Astrocyte of the cerebellum (primary cell): ENCODE measurements at regions not wholly inside any gene's neighbourhood (a gene's known extent, or its start where the extent isn't known, plus 50 kb on each side); places are given as distances from the start of the nearest gene placed in this dataset.
"Not testable (repeated sequence)": the region's sequence is repeated elsewhere in the genome, so short reads cannot be mapped to it uniquely, and the experiment has no call there.

Experiments used
- DNase-seq: peaks from one replicate; pipeline ENCODE4 v3.0.0-alpha.2; 2011; ENCODE audit warnings: low read depth
- H3K4me3 ChIP-seq: 2 replicates; pipeline ENCODE4 v1.5.1; 2011; ENCODE audit warnings: mild to moderate bottlenecking, low read depth, low read length, moderate library complexity
- in situ Hi-C: cut with HindIII; loops from 2 replicates; pipeline ENCODE4 v1.10.0; 2017; ENCODE audit warnings: low sequenced_read_pairs
- TF ChIP-seq, protein P1 (sequence below): IDR thresholded peaks from 2 replicates; pipeline ENCODE4 v1.5.1; 2012; ENCODE audit warnings: low read length, low read depth, moderate library complexity, mild to moderate bottlenecking; ENCODE audit errors: missing control alignments

GRCh38 chr10:64182671-64183070 lies 661.5 kb downstream of the REEP3 start:
- H3K4me3 ChIP-seq: no peak overlapping the region
- TF ChIP-seq, protein P1, sequence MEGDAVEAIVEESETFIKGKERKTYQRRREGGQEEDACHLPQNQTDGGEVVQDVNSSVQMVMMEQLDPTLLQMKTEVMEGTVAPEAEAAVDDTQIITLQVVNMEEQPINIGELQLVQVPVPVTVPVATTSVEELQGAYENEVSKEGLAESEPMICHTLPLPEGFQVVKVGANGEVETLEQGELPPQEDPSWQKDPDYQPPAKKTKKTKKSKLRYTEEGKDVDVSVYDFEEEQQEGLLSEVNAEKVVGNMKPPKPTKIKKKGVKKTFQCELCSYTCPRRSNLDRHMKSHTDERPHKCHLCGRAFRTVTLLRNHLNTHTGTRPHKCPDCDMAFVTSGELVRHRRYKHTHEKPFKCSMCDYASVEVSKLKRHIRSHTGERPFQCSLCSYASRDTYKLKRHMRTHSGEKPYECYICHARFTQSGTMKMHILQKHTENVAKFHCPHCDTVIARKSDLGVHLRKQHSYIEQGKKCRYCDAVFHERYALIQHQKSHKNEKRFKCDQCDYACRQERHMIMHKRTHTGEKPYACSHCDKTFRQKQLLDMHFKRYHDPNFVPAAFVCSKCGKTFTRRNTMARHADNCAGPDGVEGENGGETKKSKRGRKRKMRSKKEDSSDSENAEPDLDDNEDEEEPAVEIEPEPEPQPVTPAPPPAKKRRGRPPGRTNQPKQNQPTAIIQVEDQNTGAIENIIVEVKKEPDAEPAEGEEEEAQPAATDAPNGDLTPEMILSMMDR: no peak
- in situ Hi-C loops: no loop called here
- no peak for DNase-seq

GRCh38 chr10:64191286-64191685 lies 670.1 kb downstream of the REEP3 start:
- TF ChIP-seq, protein P1: no peak
- no peak overlapping the region for H3K4me3 ChIP-seq
- no peak for DNase-seq
- in situ Hi-C loops: no loop called here

DNA sequence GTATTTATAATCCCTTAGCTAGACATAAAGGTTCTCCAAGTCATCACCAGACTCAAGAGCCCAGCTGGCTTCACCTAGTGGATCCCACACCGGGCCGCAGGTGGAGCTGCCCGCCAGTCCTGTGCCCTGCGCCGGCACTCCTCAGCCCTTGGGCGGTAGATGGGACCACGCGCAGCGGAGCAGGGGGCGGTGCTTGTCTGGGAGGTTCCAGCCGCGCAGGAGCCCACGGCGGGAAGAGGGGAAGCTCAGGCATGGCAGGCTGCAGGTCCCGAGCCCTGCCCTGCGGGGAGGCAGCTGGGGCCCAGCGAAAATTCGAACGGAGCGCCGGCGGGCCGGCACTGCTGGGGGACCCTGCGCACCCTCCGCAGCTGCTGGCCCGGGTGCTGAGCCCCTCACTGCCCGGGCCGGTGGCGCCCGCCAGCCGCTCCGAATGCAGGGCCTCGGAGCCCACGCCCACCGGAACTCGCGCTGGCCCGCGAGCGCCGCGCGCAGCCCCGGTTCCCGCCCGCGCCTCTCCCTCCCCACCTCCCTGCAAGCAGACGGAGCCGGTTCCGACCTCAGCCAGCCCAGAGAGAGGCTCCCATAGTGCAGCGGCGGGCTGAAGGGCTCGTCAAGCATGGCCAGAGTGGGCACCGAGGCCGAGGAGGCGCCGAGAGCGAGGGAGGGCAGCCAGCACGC lies 675.6 kb downstream of the REEP3 start:
- no peak overlapping the region for H3K4me3 ChIP-seq
- TF ChIP-seq, protein P1: no peak
- in situ Hi-C loops: no loop called here
- no peak for DNase-seq

GRCh38 chr10:64201936-64202335 lies 680.7 kb downstream of the REEP3 start:
- in situ Hi-C loops: no loop called here
- no peak overlapping the region for H3K4me3 ChIP-seq
- TF ChIP-seq, protein P1: no peak
- DNase-seq: no peak

- H3K4me3 ChIP-seq, in situ Hi-C loops, DNase-seq: not testable (repeated sequence)
Measured at GRCh38 chr10:64204504-64204903, 683.3 kb downstream of the REEP3 start.

DNA sequence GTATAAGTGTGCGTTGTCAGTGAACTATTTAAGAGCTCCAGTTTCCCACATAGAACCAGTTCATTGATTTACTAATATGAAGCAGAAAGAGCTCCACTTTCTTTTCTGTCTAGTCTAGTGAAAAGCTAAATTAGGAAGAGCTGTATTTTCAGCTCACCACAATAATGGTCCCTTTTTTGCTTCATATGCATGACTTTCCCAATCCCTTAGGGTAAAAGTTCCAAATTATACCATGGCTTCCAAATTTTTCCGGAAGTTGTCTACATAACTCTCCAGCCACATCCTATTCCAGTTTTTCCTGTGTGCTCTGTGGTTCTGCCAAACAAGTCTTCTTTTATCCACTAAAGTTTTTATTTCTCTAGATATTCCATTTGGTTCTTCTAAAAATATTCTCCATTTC lies 685.2 kb downstream of the REEP3 start:
- no peak for DNase-seq
- TF ChIP-seq, protein P1: no peak
- no peak overlapping the region for H3K4me3 ChIP-seq
- in situ Hi-C loops: no loop called here

GRCh38 chr10:64209561-64209960 lies 688.4 kb downstream of the REEP3 start:
- TF ChIP-seq, protein P1: no peak
- no peak overlapping the region for H3K4me3 ChIP-seq
- in situ Hi-C loops: no loop called here
- DNase-seq: peak; percentile 24
